ENCODE measurements at regions not wholly inside any gene's neighbourhood (a gene's known extent, or its start where the extent isn't known, plus 50 kb on each side); places are given as distances from the start of the nearest gene placed in this dataset.

DNA sequence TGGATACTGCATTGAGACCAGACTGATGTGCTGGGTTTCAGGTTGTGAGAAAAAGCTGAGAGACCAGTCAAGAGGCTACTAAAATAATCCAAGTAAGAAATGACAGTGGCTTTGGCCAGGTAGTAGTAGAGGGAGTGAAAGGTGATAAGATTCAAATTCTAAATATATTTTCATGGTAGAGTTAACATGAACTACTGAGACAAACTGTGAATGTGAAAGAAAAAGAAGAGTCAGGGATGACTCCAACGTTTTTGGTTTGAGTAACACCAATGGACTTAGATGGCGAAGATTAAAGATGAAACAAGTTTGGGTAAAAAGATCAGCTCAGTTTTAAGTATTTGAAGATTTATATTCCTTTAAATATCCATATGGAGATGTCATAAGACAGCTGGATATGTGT is 209.4 kb downstream of the ZEB2 start:
- TF ChIP-seq, protein P1, sequence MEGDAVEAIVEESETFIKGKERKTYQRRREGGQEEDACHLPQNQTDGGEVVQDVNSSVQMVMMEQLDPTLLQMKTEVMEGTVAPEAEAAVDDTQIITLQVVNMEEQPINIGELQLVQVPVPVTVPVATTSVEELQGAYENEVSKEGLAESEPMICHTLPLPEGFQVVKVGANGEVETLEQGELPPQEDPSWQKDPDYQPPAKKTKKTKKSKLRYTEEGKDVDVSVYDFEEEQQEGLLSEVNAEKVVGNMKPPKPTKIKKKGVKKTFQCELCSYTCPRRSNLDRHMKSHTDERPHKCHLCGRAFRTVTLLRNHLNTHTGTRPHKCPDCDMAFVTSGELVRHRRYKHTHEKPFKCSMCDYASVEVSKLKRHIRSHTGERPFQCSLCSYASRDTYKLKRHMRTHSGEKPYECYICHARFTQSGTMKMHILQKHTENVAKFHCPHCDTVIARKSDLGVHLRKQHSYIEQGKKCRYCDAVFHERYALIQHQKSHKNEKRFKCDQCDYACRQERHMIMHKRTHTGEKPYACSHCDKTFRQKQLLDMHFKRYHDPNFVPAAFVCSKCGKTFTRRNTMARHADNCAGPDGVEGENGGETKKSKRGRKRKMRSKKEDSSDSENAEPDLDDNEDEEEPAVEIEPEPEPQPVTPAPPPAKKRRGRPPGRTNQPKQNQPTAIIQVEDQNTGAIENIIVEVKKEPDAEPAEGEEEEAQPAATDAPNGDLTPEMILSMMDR (IDR thresholded peaks at IDR 0.05): no peak

DNA sequence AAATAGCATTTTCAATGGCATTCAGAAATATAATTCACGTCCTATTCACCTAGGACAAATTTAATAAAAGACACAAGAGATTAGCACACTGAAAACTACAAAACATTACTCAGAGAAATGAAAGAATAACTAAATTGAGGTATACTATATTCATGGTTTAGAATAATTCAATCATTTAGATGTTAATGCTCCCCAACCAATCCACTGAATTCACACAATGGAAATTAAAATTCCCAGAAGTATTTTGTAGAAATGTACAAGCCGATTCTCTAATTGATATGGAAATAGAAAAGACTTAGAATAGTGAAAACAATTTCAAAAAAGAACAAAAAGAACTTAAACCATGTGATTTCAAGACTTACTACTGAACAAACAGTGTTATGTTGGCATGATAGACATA is 212.2 kb downstream of the ZEB2 start:
- TF ChIP-seq, protein P1 (IDR thresholded peaks at IDR 0.05): no peak

DNA sequence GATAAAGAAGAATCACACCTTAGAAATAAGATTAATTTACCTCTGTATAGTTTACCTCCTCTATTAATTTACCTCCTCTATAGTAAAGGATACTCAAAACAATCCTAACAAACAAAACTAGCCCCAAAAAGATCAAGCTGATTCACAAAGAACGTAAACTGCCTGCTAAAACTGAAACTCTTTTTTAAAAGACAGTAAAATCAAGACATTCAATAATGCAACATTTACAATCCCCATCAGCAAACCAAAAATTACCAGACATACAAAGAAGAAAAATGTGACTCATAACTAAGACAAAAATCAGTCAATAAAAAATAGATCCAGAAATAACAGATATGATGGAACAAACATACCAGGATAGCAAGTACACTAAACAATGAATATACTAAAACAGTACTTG is 215.7 kb downstream of the ZEB2 start:
- TF ChIP-seq, protein P1 (IDR thresholded peaks at IDR 0.05): no peak

DNA sequence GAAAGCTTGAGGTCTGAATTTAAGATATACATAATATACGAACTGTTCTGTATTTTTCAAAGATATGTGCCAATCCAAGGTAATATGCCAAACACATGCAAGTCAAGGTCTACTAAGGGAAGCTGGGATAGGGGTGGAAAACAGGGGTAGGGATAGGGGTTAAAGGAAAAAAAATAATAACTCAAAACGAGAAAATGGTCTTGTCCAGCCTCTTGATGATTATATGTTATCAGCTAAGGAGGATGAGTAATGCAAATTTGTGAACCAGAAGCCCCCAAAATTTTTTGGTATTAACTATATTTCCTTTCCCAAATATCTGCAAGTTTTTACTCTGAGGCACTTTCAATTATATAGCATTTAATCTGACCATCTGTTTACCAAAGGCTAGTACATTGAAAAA is 219.3 kb downstream of the ZEB2 start:
- TF ChIP-seq, protein P1 (IDR thresholded peaks at IDR 0.05): no peak

GRCh38 chr2:144290276-144290675 is 229.6 kb downstream of the ZEB2 start:
- TF ChIP-seq, protein P1 (IDR thresholded peaks at IDR 0.05): no peak

DNA sequence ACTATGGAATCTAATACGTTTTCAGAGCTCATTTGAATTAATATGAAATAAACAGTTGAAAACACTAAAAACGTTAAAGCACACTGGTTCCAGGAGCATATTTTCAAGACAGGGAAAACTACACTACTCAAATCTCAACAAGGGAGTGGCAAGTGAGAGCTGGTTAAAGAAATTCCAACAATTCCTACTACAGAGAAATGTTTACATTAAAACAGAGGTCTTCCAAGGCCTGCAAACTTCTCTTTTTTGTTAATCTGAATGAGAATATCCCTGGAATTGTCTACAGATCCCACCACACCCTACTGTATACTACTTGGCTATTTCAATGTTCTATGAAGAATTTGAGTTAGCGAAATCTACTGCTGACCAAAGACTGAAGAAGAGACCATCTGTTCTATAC is 231.5 kb downstream of the ZEB2 start:
- TF ChIP-seq, protein P1 (IDR thresholded peaks at IDR 0.05): no peak

DNA sequence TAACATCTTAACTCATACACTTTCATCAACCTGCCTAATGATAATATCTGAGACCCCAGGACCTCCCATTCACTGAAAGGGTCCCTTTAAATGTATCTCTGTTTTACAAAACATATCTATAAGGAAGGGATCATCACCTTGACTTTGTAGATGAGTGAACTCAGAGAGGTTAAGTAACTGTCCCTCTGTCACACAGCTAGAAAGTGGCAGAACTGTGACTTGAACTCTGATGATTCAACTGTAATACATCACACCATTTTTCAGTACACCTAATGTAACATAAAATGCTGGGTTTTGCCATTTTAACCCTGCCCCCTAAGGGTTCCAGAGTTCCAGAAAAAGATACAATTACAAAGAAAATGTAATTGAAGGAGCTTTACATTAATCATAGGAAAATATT is 234.6 kb downstream of the ZEB2 start:
- TF ChIP-seq, protein P1 (IDR thresholded peaks at IDR 0.05): no peak

GRCh38 chr2:144281476-144281875 is 238.4 kb downstream of the ZEB2 start:
- TF ChIP-seq, protein P1 (IDR thresholded peaks at IDR 0.05): no peak
